ENCODE measurements at regions not wholly inside any gene's neighbourhood (a gene's known extent, or its start where the extent isn't known, plus 50 kb on each side); places are given as distances from the start of the nearest gene placed in this dataset.

DNA sequence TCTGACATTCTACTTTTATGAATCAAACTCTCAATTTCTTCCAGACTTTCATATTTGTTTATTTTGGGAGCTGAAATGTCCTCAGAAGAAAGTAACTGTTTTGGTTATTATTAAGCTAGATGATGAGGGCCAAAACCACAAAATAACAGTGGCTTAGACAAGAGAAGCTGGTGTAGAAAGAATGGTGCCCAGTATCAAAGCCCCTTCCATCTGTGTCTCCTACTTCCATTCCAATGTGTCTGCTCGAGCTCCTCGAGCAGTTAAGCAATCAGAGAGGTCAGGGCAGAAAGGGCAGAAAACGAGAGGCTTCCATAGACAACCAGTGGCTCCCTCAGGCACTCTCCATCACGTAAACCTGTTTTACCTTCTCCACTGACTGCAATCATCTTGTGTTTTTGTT lies 59.7 kb upstream of the MAGI1 start:
- TF ChIP-seq, protein P1, sequence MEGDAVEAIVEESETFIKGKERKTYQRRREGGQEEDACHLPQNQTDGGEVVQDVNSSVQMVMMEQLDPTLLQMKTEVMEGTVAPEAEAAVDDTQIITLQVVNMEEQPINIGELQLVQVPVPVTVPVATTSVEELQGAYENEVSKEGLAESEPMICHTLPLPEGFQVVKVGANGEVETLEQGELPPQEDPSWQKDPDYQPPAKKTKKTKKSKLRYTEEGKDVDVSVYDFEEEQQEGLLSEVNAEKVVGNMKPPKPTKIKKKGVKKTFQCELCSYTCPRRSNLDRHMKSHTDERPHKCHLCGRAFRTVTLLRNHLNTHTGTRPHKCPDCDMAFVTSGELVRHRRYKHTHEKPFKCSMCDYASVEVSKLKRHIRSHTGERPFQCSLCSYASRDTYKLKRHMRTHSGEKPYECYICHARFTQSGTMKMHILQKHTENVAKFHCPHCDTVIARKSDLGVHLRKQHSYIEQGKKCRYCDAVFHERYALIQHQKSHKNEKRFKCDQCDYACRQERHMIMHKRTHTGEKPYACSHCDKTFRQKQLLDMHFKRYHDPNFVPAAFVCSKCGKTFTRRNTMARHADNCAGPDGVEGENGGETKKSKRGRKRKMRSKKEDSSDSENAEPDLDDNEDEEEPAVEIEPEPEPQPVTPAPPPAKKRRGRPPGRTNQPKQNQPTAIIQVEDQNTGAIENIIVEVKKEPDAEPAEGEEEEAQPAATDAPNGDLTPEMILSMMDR (IDR thresholded peaks at IDR 0.05; ENCODE audit: borderline replicate concordance, insufficient read depth, low read depth, low read length), result no peak
- H3K4me3 ChIP-seq (ENCODE audit: low read depth, low read length), result no peak overlapping the region

- TF ChIP-seq, protein P1 (IDR thresholded peaks at IDR 0.05; ENCODE audit: borderline replicate concordance, insufficient read depth, low read depth, low read length), result no peak
- no peak overlapping the region for H3K4me3 ChIP-seq (ENCODE audit: low read depth, low read length)
Measured at GRCh38 chr3:66097647-66098046, 58.9 kb upstream of the MAGI1 start.

DNA sequence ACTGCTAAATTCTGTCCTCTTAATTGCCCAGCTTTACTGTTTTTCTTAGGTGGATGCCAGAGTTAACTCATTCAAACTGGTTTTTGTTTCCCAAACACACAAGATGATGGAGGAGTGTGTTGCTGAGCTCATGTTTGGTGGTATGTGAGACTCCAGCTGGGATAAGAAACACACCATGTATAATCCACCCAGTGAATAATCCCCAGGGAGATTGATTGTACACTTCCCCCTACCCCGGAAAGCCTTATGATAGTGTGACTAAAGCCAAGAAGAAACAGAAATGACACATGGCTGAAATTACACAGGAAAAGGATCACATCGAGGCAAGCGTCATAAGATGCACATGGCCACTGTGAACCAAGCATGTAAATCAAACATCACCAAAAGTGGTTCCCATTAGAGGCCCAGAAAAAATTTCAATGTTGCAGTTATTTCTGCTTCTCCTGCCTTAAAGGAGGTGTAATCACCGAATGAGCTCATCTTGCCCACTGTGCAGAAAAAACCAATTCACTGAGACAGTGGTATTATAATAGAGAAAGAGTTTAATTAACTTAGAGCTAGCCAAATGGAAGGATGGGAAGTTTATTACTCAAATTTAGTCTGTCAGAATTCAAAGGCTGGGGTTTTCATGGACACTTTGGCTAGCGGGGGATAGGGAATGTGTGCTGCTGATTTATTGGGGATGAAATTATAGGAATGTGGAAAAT lies 56.7 kb upstream of the MAGI1 start:
- H3K4me3 ChIP-seq (ENCODE audit: low read depth, low read length), result no peak overlapping the region
- TF ChIP-seq, protein P1 (IDR thresholded peaks at IDR 0.05; ENCODE audit: borderline replicate concordance, insufficient read depth, low read depth, low read length), result no peak

- no peak overlapping the region for H3K4me3 ChIP-seq (ENCODE audit: low read depth, low read length)
- TF ChIP-seq, protein P1 (IDR thresholded peaks at IDR 0.05; ENCODE audit: borderline replicate concordance, insufficient read depth, low read depth, low read length), result no peak
Measured at GRCh38 chr3:66093981-66094380, 55.3 kb upstream of the MAGI1 start.

DNA sequence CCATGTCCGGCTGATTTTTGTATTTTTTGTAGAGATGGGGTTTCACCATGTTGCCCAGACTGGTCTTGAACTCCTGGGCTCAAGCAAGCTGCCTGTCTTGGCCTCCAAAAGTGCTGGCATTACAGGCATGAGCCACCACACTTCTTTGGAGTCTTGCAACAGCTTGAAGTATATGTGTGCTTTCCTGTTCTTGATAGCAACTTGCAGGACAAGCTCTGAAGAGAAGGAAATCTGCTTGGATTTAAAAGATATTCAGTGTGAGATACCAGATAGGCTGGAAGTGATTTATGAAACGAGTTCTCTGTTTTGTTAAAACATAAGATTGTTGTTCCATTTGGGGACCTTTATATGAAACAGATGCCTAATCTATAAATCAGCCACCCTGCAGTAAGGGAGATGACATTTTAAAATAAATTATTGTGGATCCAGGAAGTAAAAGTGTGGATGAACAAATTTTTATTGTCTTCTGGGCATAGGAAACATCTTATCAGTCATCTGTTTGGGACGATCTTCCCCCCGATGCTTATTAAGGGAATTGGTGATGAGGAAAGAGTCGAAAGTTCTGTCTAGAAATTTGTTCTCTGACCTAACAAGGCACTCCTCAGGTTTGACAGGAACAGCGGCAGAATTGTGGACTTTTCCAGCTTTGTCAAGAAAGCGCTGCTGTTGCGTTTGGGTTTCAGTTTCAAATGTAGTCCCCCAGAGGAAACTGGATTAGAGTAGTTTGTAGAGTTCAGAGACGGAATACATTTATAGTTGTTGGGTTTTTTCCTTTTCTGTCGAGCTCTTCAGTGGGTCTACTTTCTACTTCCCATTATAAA lies 53.7 kb upstream of the MAGI1 start:
- no peak overlapping the region for H3K4me3 ChIP-seq (ENCODE audit: low read depth, low read length)
- TF ChIP-seq, protein P1 (IDR thresholded peaks at IDR 0.05; ENCODE audit: borderline replicate concordance, insufficient read depth, low read depth, low read length), result no peak
